ENCODE measurements at regions not wholly inside any gene's neighbourhood (a gene's known extent, or its start where the extent isn't known, plus 50 kb on each side); places are given as distances from the start of the nearest gene placed in this dataset.
"Not testable (repeated sequence)": the region's sequence is repeated elsewhere in the genome, so short reads cannot be mapped to it uniquely, and the experiment has no call there.

- TF ChIP-seq, protein P1, sequence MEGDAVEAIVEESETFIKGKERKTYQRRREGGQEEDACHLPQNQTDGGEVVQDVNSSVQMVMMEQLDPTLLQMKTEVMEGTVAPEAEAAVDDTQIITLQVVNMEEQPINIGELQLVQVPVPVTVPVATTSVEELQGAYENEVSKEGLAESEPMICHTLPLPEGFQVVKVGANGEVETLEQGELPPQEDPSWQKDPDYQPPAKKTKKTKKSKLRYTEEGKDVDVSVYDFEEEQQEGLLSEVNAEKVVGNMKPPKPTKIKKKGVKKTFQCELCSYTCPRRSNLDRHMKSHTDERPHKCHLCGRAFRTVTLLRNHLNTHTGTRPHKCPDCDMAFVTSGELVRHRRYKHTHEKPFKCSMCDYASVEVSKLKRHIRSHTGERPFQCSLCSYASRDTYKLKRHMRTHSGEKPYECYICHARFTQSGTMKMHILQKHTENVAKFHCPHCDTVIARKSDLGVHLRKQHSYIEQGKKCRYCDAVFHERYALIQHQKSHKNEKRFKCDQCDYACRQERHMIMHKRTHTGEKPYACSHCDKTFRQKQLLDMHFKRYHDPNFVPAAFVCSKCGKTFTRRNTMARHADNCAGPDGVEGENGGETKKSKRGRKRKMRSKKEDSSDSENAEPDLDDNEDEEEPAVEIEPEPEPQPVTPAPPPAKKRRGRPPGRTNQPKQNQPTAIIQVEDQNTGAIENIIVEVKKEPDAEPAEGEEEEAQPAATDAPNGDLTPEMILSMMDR (IDR thresholded peaks at IDR 0.05; ENCODE audit: low read depth, low read length, poor library complexity, severe bottlenecking): peak; percentile 32
- not testable (repeated sequence) for TF ChIP-seq EZH2phosphoT487 (IDR thresholded peaks at IDR 0.05; ENCODE audit: borderline replicate concordance, low read length)
Observed at GRCh38 chr10:38252551-38252950, 158.4 kb downstream of the ZNF37A start.
